HG03354 (cell line): ENCODE measurements at regions not wholly inside any gene's neighbourhood (a gene's known extent, or its start where the extent isn't known, plus 50 kb on each side); places are given as distances from the start of the nearest gene placed in this dataset.
"Not testable (repeated sequence)": the region's sequence is repeated elsewhere in the genome, so short reads cannot be mapped to it uniquely, and the experiment has no call there.

Experiments used
- ATAC-seq: cut with Tn5 transposase; IDR thresholded peaks from one replicate; pipeline ENCODE4 v1.9.1; 2021; ENCODE audit warnings: mild to moderate bottlenecking; ENCODE audit not compliant: unreplicated experiment, poor library complexity, severe bottlenecking

GRCh38 chr3:162541923-162542322 is 1045.3 kb downstream of the OTOL1 start:
- no peak for ATAC-seq

GRCh38 chr3:162544246-162544645 is 1047.6 kb downstream of the OTOL1 start:
- ATAC-seq = no peak

- no peak for ATAC-seq
These were observed 1050.3 kb downstream of the OTOL1 start for GRCh38 chr3:162546910-162547309.

GRCh38 chr3:162547321-162547720 is 1050.7 kb downstream of the OTOL1 start:
- ATAC-seq = no peak

GRCh38 chr3:162555761-162556160 is 1059.2 kb downstream of the OTOL1 start:
- no peak for ATAC-seq

GRCh38 chr3:162558016-162558415 is 1061.4 kb downstream of the OTOL1 start:
- ATAC-seq = no peak

- no peak for ATAC-seq
These were observed 1072.1 kb downstream of the OTOL1 start for GRCh38 chr3:162568706-162569105.

- no peak for ATAC-seq
These were observed 1072.7 kb downstream of the OTOL1 start for GRCh38 chr3:162569314-162569713.

GRCh38 chr3:162584986-162585385 is 1088.4 kb downstream of the OTOL1 start:
- ATAC-seq = no peak

GRCh38 chr3:162586591-162586990 is 1090.0 kb downstream of the OTOL1 start:
- ATAC-seq = no peak

GRCh38 chr3:162597226-162597625 is 1100.6 kb downstream of the OTOL1 start:
- no peak for ATAC-seq

- ATAC-seq = not testable (repeated sequence)
These were observed 1101.9 kb downstream of the OTOL1 start for GRCh38 chr3:162598500-162598899.

GRCh38 chr3:162599742-162600141 is 1103.1 kb downstream of the OTOL1 start:
- ATAC-seq = not testable (repeated sequence)

- ATAC-seq = no peak
These were observed 1104.6 kb downstream of the OTOL1 start for GRCh38 chr3:162601101-162601670.

- ATAC-seq = no peak
These were observed 1106.0 kb downstream of the OTOL1 start for GRCh38 chr3:162602619-162603018.

- no peak for ATAC-seq
These were observed 1109.1 kb downstream of the OTOL1 start for GRCh38 chr3:162605651-162606204.

- no peak for ATAC-seq
These were observed 1113.7 kb downstream of the OTOL1 start for GRCh38 chr3:162610261-162610660.

GRCh38 chr3:162612991-162613390 is 1116.4 kb downstream of the OTOL1 start:
- no peak for ATAC-seq

- no peak for ATAC-seq
These were observed 1129.6 kb downstream of the OTOL1 start for GRCh38 chr3:162626172-162626571.

GRCh38 chr3:162628531-162628930 is 1131.9 kb downstream of the OTOL1 start:
- ATAC-seq = no peak

GRCh38 chr3:162629372-162629771 is 1132.8 kb downstream of the OTOL1 start:
- no peak for ATAC-seq

GRCh38 chr3:162632672-162633071 is 1136.1 kb downstream of the OTOL1 start:
- ATAC-seq = no peak
